ENCODE measurements at regions not wholly inside any gene's neighbourhood (a gene's known extent, or its start where the extent isn't known, plus 50 kb on each side); places are given as distances from the start of the nearest gene placed in this dataset.
"Not testable (repeated sequence)": the region's sequence is repeated elsewhere in the genome, so short reads cannot be mapped to it uniquely, and the experiment has no call there.

DNA sequence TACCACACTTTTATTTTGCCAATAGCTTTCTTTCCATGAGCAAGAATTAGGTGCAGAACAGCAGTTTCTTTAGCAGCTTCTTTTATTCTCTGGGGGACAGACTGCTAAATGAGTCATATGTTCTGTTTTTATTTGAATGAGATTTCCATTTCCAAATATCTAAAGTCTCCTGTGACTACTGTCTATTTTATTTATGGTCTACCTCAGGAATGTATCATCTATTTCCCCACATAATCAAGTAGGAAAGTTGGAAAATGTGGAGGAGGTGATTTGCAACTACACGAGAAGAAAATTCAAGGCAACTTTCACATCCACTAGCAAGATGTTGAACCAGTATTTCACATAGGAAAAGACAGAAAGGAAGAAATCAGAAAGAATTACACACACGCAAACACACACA, 139.9 kb upstream of the MEX3C start:
- DNase-seq: no peak

DNA sequence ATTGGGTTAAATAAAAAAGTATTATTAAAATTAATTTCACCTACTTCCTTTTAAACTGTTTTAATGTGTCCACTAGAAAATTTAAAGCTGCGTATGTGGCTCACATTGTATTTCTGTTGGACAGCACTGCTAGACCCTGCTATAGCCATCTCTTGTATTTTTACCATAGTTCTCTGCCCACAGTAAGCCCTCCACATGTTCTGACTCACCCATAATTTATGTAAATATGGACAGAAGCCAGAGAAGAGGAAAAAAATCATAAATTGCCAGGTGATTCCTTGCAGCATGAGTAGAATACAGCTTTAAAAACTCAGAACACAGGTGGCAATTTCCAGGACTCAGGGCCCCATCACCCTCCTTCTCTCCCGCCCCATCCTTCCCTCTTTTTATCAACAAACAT, 142.4 kb upstream of the MEX3C start:
- DNase-seq: no peak

DNA sequence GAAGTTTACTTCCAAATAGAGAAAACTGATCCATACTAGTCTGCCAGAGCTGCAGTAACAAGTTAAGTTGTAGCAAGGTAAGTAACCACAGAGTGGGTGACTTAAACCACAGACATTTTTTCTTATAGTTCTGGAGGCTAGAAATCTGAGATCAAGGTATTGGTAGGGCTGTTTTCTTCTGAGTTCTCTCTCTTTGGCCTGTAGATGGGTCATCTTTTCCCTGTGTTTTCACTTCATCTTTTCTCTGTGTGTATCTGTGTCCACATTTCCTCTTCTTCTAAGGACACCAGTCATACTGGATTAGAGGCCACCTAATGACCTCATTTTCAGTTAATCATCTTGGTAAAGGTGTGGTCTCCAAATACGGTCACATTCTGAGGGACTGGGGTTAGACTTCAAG, 142.9 kb upstream of the MEX3C start:
- no peak for DNase-seq

DNA sequence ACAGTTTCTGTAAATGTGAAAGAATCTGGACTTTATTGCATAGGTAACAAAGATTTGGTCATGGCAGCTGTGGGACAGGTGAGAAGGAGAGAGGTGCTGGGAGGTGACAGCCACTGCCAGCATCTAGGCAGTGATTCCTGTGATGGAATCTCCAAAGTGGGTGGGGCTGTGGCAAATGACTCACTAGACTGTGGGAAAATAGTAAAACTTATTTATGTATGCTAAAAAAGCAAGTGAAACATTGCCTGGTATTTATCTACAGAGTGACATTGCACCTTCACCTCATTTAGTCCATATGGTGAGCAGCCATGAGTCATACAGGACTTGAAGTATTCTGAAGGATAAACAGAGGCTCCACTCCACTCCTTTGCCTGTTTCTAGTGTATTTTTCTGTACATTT, 145.3 kb upstream of the MEX3C start:
- DNase-seq: no peak

DNA sequence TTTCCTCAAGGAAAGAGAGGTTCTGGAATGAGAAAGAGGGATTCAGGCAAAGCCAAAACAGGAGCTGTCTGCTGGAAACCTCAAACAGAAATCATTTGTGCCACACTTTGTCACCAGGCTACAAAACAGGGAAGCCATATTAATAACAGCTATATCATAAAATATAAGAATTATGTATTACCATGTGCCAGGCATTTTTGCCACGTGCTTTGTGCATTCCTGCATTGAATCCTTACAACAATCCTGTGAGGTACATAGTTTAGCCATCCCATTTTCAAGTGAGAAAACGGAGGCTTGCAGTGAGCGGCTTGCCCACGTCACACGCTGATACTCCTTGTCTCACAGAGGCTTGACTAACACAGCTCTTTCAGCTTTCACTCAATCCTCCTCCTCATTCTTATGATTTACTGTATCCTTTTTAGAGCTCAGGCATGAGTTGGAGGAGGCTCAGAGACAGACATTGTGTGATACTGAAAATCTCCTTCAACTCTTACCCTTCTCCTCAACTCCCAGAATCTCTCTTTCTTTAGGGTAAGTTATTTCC, 148.4 kb upstream of the MEX3C start:
- no peak for DNase-seq

DNA sequence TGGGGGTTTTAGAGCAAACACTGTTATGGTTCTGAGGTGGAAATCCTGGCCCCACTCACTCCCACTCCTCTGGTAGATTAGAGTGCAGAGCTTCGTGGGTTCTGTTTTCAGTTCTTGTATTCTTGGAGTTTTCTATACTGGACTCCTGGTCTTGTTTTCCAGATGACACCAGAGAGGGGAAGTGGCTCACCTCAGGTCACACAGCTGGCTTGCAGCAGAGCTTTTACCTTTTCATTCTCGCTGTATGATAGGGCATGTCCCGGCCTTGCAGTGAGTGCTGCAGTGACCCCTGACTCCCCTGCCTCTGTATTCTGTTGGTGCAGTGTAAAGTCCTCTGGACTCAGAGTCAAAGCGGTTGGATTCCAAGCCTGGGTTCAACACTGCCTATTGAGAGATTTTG, 148.9 kb upstream of the MEX3C start:
- DNase-seq: no peak

DNA sequence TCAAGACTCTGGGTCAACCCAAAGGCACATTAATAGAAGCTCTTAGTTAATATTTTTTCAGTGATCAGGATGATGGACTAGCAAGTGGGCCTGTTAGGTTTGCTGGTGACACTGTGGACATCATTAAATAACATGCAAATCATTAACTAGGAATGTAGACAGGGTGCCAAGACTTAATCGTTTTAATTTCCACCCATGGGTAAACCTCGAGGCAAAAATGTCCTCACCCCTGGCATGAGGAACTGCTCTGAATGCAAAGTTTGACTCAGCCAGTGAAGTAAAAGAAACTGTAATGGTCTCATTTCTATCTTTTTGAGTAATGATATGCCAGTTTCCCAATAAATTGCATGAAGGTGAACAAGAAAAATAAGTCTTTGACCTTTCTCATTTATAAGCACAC, 152.6 kb upstream of the MEX3C start:
- no peak for DNase-seq

DNA sequence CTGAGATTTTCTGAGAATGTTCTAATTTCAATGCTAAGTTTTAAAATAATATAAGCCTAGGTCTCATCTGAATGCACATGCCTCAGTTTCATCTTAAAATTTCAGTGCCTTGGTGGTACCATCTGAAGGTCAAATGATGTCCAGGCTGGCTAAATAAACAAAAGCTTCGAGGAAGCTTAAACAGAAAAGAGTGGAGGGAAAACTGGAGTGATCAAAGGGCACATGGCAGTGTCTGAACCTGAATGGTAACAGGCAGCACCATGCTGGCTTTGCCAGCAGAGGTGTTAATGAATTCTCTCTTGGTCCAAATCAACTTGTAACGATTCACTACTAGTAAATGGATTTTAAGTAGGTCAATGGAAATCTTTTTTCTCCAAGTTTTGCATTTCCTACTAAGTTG, 158.4 kb upstream of the MEX3C start:
- no peak for DNase-seq

DNA sequence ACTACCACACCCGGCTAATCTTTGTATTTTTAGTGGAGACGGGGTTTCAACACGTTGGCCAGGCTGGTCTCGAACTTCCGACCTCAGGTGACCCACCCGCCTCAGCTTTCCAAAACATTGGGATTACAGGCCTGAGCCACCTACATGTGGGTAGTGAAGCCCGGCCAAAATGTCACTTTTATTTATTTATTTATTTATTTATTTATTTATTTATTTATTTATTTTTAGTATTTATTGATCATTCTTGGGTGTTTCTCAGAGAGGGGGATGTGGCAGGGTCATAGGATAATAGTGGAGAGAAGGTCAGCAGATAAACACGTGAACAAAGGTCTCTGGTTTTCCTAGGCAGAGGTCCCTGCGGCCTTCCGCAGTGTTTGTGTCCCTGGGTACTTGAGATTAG, 162.8 kb upstream of the MEX3C start:
- not testable (repeated sequence) for DNase-seq

DNA sequence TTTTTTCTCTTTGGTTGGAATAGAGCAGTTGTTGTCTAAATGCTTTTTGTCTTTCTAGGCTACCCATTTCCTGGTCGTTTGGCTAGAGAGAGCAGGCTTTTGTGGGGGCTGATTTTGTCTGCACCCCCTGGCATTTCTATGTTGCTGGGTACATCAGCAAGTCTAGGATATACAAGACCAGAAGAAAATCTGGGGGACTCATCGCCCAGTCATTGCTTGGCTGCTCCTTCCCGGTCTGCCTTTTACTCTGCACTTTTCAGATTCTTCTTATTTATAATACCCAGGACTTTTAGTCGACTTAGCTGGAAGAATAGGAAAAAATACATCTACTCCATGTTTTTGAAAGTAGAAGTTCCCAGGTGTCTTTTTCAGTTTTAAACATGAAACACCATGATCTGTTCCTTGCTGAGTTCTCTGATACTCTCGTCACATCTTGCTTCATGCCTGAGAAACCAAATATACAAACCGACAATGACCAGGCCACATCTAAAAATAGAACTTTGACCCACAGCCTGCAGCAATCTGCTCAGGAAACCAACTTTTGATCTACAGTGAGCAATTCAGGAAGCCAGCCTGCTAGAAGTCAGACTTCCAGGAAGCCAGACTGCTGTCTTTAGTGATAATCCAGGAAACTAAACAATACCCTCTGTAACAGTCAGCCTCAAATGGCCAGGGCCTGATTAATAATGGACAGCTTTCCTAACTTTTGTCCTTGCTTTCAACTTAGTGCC, 163.8 kb upstream of the MEX3C start:
- no peak for DNase-seq

DNA sequence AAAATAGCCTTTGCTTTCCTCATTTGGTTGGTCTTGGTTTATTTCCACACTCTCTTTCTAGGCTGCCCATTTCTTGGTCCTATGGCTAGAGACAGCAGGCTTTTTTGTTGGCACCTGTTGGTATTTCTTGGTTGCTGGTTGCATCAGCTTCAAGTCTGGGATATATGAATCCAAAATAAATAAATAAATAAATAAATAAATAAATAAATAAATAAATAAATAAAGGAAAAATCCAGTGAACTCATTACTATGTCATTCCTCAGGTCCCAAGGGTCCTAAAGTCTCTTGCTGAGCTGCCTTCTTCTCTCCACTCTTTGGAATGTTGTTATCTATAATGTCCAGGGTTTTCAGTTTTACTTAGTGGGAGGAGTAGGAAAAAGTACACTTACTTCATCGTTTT, 165.9 kb upstream of the MEX3C start:
- no peak for DNase-seq

DNA sequence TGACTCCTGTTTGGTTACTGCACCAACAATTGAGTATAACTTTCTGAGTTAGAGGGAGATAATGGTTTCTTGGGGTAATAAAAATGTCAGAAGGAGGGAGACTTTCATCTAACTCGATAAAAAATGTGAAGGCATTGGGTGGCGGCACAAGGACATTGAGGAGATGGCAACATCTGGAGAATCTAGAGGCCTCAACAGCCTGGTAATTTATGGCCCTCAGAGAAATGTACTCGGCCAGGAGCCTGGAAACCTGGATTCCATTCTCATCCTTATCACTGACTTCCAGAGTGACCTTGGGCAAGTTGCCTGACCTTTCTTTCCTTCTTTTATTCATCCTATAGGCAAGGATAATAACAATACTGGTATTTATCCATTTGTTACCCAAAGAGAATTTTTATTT, 173.5 kb upstream of the MEX3C start:
- no peak for DNase-seq

DNA sequence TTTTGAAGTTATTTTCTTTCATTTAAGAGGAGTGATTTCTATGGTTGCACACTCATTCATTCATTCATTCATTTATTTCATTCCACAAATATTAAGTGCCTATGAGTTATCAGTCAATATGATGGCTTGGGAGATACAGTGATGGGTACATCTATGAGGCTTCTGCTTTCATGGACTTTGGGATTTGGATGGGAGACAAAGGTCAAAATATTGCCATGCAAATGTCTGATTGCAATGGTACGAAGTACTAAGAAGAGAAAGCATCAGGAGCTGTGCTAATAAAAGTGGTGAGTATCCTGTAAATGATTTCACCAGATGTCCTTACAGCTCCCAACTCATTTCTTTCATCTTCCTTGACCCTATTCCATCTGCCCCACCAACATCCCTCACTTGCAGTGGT, 174.4 kb upstream of the MEX3C start:
- no peak for DNase-seq

DNA sequence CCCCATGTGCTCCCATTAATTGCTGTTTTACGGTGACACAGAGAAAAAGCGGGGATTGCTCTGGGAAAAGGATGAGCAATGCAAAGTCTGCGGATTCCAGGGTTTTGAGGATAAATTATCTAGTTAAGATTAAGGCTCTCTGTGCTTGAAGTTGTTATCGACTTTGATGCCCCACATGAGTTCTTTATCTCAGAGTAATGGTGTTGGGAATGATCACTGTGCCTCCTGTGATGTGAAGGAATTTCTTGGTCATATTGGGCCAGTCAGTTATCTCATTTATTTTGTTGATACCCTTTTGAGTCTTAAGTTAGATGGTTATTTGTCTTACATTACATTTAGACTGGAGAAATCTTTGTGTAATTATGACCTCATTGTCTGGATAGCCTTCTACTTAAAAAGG, 184.6 kb upstream of the MEX3C start:
- DNase-seq: no peak

DNA sequence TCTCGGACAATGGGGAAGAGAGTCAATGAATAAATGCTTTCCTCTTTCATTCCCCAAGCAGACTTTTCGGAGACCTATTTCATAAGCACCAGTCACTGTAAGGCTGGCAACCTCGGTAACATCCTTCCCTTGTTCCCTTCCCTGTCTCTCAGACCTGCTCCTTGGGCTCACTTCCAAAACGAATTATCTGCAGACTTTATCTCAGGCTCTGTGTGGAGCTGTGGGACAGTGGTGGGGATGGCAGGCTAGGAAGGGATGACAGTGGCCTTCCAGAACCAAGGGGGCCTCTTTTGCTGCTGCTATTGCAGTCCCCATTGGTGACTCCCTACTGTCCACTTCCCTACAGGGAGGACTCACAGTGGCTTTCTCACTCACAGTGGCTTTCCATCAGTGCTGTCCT, 185.6 kb upstream of the MEX3C start:
- DNase-seq: no peak

DNA sequence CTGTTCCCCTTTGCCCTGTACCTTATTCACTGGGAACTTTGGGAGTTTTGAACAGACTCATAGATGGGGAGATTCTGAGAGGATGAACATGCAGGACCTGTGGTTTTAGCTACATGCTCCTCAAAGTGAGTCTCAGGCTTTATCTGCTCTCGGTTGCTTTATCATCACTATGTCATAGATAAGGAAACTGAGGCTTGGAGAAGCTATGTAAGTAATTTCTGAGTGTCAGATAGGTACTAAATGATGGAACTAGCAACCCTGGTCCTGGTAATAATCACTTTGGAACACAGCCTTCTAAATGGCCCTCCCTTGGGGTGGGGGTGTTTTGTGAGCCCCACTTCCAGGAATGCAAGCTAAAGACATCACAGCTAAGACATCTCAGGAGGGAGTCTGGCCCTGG, 186.2 kb upstream of the MEX3C start:
- no peak for DNase-seq

DNA sequence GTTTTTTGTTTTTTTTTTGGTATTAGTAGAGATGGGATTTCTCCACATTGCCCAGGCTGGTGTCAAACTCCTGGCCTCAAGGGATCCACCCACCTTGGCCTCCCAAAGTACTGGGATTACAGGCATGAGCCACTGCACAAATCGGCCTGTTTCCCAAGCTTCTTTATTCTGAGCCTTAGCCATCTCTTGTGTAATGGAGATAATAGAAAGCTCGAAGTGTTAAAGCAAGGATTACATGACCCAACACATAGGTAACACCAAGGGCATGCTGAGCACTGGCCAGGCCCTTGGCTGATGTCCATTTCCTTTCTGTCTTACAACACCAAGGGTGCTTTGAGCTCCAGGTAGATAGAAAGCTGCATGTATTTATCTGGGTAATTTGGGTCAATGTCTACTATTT, 187.8 kb upstream of the MEX3C start:
- DNase-seq: no peak

DNA sequence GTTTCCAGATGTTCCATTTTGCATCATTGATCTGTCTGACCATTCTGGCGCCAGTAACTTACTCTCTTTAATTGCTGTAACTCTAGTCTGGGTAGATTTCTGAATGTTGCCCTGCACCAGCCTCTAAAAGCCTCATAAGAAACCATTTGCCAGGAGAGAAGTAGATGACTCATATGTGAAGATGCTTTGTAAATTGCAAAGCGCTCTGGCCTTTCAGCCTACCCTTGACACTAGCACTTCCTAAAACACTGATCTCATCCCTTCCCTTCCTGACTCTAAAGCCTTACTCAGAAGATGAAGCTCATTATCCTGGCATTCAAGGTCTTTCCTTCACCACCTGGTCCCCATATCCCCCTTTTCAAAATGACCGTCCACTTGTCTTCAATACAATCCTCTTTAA, 193.2 kb upstream of the MEX3C start:
- DNase-seq: no peak

DNA sequence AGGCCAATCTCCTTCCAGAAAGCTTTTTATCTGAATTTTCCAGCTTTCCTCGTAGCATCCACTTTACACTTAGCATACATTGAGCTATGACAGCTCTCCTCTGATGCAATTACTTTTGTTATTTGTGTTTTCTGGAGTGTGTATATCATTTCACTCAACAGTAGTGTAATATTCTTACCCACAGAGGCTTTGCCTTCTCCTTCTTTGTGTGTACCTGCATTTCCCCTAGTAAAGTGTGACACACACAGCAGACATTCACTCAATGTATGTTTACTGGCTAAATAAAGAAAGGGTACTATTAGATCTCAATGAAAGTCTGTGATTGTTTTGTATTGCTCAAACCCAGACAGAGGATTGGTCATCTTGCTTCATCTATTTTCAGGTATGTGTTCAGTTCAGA, 193.7 kb upstream of the MEX3C start:
- no peak for DNase-seq

DNA sequence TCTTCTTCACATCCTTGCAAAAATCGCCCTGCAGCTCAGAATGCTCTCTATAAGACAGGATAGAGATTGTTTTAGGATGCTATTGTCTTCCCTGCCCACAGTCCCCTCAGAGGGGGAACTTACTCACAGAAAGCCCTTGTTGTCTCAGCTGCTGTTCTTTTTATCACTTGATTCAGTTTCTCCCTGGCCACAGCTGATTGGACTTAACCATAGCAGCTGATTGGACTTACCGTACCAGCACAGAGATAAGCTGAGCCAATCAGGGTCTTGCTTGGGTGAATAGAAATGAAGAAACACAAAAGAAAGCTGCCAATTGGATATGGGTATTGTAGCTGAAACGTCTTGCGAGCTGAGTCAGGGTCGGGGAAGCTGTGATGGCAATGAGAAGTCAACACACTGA, 194.2 kb upstream of the MEX3C start:
- DNase-seq: no peak

DNA sequence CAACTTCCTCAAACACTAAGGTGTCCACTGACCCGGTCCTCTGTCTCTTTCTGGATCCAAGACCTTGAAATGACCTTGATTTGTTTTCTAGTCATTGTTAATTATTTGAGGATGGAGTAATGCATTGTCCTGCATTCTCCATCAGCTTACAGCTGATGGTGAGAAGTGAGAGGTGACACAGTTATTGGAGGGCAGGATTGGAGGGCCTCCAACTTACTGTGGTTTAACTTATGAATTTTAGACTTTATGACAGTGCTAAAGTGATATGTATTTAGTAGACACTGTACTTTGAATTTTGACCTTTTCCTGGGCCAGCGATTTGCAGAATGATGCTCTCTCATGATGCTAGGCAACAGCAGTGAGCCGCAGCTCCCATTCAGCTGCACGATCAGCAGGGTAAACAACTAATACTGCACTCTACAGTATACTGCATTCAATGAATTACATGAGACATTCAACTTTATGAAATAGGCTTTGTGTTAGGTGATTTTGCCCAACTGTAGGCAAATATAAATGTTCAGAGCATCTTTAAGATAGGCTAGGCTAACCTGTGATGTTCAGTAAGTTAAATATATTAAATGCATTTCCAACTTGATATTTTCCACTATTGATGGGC, 200.0 kb upstream of the MEX3C start:
- DNase-seq: no peak

DNA sequence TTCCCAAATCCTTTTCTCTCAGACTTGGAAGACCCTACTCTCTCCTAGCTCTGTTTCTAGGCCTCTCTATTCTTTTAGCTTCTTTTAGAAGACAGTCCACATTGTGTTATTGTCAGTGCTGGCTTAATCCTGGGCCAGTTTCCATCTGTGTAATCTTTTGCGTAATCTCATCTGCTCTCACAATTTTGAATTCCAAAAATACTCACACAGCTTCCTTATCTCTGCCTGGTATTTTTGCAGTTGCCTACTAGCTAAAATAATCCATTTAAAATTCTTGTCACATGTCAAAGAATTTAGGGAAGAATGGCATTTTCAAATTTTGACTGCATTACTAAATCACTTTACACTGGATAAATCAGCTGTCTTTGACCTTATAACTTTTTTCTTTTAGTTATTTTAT, 200.6 kb upstream of the MEX3C start:
- no peak for DNase-seq

DNA sequence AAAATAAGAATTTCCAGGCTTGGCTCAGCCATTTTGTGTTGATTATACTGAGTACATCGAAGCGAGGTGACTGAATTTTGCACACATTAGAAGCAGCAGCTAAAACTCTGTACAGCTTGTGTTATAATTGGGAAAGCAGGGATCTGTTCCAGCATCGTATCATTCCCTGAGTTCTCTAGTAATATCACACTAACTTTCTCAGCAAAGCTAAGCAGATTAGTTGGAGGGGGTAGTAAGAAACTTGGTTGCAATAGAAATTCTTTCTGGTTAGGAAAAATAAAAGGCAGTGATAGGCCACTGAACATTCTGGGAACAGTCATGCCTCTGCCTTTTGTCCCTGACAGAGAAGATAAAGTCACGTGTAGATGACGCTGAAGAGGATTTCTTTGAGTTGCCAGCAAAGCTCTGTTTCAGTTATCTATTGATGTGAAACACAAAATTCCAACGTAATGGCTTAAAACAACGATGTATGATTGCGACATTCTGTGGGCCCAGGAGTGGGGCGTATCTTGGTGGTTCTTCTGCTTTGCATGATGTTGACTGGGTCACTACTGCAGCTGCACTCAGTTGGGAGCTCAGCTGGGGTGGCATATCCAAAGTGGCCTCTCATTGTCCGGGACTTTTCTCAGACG, 202.1 kb upstream of the MEX3C start:
- DNase-seq: no peak

DNA sequence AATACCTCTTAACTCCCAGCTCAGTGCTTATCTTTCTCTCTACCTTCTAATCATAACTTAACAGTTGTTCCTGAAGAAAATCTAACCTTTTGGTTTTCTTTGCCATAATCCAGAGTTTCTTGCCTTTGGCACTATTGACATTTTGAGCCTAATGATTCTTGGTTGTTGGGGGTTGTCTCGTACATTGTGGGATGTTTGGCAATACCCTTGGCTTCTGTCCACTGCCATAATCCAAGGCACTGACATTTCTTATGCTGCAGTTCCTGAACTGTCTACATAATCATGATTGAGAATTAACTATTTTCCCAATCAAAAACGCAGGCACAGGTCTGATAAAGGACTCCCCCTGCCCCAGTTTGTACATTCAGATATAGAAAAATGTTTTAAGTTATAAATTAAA, 203.2 kb upstream of the MEX3C start:
- no peak for DNase-seq

Data from CD4-positive, alpha-beta T cell treated with Interleukin-17A for 4 hours (primary cell).